Sigmoid colon (tissue), 6 donors: ENCODE measurements at regions not wholly inside any gene's neighbourhood (a gene's known extent, or its start where the extent isn't known, plus 50 kb on each side); places are given as distances from the start of the nearest gene placed in this dataset.

Experiments
- DNase-seq: peaks from one replicate; pipeline ENCODE4 v3.0.0-alpha.2; 2019
- H3K27ac ChIP-seq, 4 donors: fragments of 200-600 bp; sonication (generic); one replicate each; pipeline ENCODE4 v1.5.1; 2016 to 2019; ENCODE audit warnings: mild to moderate bottlenecking in 1 of 4
- H3K27me3 ChIP-seq, 3 donors: fragments of 200-600 bp; sonication (generic); one replicate each; pipeline ENCODE4 v1.5.1; 2019; ENCODE audit warnings: mild to moderate bottlenecking in 1 of 3
- H3K36me3 ChIP-seq, 4 donors: fragments of 200-600 bp; sonication (generic); one replicate each; pipeline ENCODE4 v1.5.1; 2016 to 2019
- H3K4me1 ChIP-seq, 4 donors: fragments of 200-600 bp; sonication (generic); one replicate each; pipeline ENCODE4 v1.5.1; 2017 to 2019
- H3K4me3 ChIP-seq, 4 donors: fragments of 200-600 bp; sonication (generic); one replicate each; pipeline ENCODE4 v1.5.1; 2017 to 2019; ENCODE audit warnings: mild to moderate bottlenecking in 2 of 4, moderate library complexity in 1 of 4
- H3K9me3 ChIP-seq, 4 donors: fragments of 200-600 bp in 3 of 4; sonication (generic) in 3 of 4; one replicate each; pipeline versions ENCODE4 v1.5.1 to v1.6.1; 2013 to 2019
- EP300 ChIP-seq, 4 donors: sonication (generic); formaldehyde crosslinking; IDR thresholded peaks; one replicate each; pipeline ENCODE4 v1.6.1; 2017; ENCODE audit warnings: antibody characterized with exemption in 4 of 4
- POLR2A ChIP-seq, 2 donors: fragments of 450-650 bp; IDR thresholded peaks; one replicate each; pipeline ENCODE4 v1.6.1; 2016; ENCODE audit warnings: antibody characterized with exemption in 2 of 2, mild to moderate bottlenecking in 2 of 2, moderate library complexity in 2 of 2
- POLR2AphosphoS5 ChIP-seq, 4 donors: sonication (generic); formaldehyde crosslinking; IDR thresholded peaks; one replicate each; pipeline ENCODE4 v1.6.1; 2017; ENCODE audit warnings: antibody characterized with exemption in 4 of 4
- WGBS, 2 donors: extraction: QIAGEN DNeasy Blood & Tissue Kit; methylation state at CpG; one replicate each; pipeline ENCODE4 v1.1.7; 2013; 5-methylcytosine and 5-hydroxymethylcytosine counted together
- intact Hi-C: fragments of 100-400 bp; cut with DNase I; formaldehyde crosslinking; loops from one replicate; pipeline ENCODE4 v1.15.1; 2023
- TF ChIP-seq, protein P1 (sequence below), 4 experiments: fragments of 450-650 bp in 3 of 4; fragments of 200-600 bp in 1 of 4; IDR thresholded peaks; one replicate each; pipeline ENCODE4 v1.5.1; 2016 to 2019; ENCODE audit warnings: antibody characterized with exemption in 4 of 4, mild to moderate bottlenecking in 3 of 4, moderate library complexity in 2 of 4
- donor health status: healthy with polysubstance abuse.
- donor health status: healthy.

DNA sequence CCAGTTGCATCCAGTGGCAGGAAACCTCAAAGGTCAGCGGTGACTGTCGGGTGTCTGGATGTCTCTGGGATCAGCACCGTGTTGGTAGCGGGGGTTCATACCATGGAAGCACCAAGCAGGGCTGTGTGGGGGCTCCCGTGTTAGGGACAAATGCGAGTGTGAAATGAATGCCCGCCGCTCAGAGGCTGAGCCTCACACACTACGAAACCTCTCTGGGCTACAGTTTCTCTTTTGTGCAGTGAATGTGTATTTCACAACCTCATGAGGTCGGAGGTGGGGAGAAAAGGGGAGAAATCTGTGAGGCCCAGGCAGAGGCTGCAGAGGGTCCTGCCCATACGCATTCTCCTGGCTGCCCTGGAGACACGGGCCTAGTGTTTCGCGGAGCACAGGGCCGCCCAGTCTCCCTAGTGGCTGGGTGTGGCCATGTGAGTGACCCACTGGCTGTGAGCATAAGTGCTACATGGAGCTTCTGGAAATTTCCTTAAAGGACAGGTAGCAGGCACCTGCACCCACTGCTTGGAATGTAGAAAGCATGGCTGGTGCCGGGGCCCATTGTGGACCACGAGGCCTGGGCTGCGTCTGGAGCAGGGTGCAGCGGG is 138.0 kb upstream of the GLI2 start:
- Histone ChIP-seq H3K36me3 (no peaks in the 10 kb centered on the region), H3K4me1 (peaks cover 0 to 8% (median 2%) of the 10 kb centered on the region in 4 donors), H3K4me3 (no peak overlapping the region), H3K9me3 (no peaks in the 10 kb centered on the region), H3K27ac (peak overlapping the region in 1 of 4 donors; percentile 31), H3K27me3 (no peaks in the 10 kb centered on the region)
- no peak for DNase-seq
- WGBS, 2 donors: 92 to 94% methylated on average over 19 of the region's 19 CpGs
- TF ChIP-seq POLR2AphosphoS5 (IDR thresholded peaks at IDR 0.05) (no peak), EP300 (IDR thresholded peaks at IDR 0.05) (no peak), POLR2A (IDR thresholded peaks at IDR 0.05) (no peak)
- TF ChIP-seq, protein P1, sequence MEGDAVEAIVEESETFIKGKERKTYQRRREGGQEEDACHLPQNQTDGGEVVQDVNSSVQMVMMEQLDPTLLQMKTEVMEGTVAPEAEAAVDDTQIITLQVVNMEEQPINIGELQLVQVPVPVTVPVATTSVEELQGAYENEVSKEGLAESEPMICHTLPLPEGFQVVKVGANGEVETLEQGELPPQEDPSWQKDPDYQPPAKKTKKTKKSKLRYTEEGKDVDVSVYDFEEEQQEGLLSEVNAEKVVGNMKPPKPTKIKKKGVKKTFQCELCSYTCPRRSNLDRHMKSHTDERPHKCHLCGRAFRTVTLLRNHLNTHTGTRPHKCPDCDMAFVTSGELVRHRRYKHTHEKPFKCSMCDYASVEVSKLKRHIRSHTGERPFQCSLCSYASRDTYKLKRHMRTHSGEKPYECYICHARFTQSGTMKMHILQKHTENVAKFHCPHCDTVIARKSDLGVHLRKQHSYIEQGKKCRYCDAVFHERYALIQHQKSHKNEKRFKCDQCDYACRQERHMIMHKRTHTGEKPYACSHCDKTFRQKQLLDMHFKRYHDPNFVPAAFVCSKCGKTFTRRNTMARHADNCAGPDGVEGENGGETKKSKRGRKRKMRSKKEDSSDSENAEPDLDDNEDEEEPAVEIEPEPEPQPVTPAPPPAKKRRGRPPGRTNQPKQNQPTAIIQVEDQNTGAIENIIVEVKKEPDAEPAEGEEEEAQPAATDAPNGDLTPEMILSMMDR (IDR thresholded peaks at IDR 0.05): no peak
- intact Hi-C loops: no loop called here

DNA sequence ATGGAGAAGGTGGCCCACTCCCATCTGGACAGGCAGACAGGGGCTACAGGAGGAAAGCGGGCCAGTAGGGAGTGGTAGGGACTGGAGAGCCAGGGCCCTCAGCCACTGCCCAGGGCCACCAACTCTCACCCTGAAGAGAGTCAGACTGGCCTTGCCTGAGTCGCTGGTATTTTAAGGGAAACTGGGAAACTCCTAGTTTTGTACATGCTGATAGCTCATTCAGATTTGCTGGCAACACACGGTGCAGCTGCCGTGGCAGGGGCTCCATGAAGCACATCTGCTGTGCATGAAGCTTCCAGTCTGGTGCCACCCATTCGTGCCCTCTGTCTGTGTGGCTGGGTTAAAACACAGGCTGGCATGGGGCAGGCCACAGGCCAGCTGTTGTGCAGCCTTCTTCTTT is 137.3 kb upstream of the GLI2 start:
- H3K36me3 ChIP-seq: no peaks in the 10 kb centered on the region
- H3K4me3 ChIP-seq: no peak overlapping the region
- no peaks in the 10 kb centered on the region for H3K9me3 ChIP-seq
- no peaks in the 10 kb centered on the region for H3K27me3 ChIP-seq
- no peak overlapping the region for H3K27ac ChIP-seq
- TF ChIP-seq POLR2AphosphoS5 (IDR thresholded peaks at IDR 0.05) (no peak), POLR2A (IDR thresholded peaks at IDR 0.05) (no peak), EP300 (IDR thresholded peaks at IDR 0.05) (no peak)
- TF ChIP-seq, protein P1 (IDR thresholded peaks at IDR 0.05): no peak
- intact Hi-C loops: no loop called here
- H3K4me1 ChIP-seq: peaks cover 0 to 8% (median 2%) of the 10 kb centered on the region in 4 donors
- WGBS, 2 donors: 89 to 91% methylated on average over 5 of the region's 5 CpGs
- DNase-seq: no peak

DNA sequence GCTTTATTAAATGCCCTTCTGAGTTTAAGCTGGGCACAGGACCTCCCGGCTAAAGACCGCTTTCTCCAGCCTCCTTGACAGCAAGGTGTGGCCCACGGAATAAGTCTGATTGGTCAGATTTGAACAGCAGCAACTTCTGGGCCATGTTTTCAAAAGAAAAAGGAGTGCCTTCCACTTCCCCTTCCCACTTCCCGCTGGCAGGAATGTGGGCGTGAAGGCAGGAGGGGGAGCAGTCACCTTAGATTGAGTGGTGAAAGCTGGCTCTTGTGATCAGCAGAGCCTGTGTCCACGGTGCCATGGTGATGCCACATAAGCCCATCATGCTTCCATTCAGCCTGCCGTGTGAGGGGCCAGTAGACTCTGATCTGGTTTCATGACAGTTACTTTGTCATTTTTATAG is 136.6 kb upstream of the GLI2 start:
- H3K27ac ChIP-seq: no peak overlapping the region
- no peak overlapping the region for H3K4me3 ChIP-seq
- H3K9me3 ChIP-seq: no peaks in the 10 kb centered on the region
- WGBS, 2 donors: 34 to 73% methylated on average over 7 of the region's 7 CpGs
- DNase-seq: no peak
- intact Hi-C loops: no loop called here
- no peaks in the 10 kb centered on the region for H3K27me3 ChIP-seq
- H3K4me1 ChIP-seq: peaks cover 0 to 8% (median 2%) of the 10 kb centered on the region in 4 donors
- H3K36me3 ChIP-seq: no peaks in the 10 kb centered on the region
- TF ChIP-seq, protein P1 (IDR thresholded peaks at IDR 0.05): no peak
- TF ChIP-seq EP300 (IDR thresholded peaks at IDR 0.05) (no peak), POLR2A (IDR thresholded peaks at IDR 0.05) (no peak), POLR2AphosphoS5 (IDR thresholded peaks at IDR 0.05) (no peak)

DNA sequence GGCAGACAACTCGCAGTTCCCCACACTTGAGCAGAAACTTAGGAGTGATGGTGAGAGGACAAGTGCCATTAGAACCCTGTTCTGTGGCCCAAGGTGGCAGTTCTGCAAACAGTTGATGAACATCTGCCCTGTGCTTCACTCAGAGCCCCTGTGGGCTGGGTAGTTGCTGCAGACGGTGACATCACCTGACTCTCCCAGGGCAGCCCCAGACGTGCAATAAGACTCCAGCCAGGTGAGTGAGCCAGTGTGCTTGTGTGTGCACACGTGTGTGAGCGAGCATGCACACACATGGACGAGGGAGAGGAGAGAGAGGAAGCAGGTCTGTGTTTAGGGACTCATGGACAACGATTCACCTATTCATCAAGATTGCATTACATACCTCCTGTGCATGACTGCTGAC is 136.0 kb upstream of the GLI2 start:
- TF ChIP-seq POLR2A (IDR thresholded peaks at IDR 0.05) (no peak), POLR2AphosphoS5 (IDR thresholded peaks at IDR 0.05) (no peak), EP300 (IDR thresholded peaks at IDR 0.05) (no peak)
- TF ChIP-seq, protein P1 (IDR thresholded peaks at IDR 0.05): no peak
- Histone ChIP-seq H3K27me3 (no peaks in the 10 kb centered on the region), H3K4me1 (peaks cover 0 to 8% (median 2%) of the 10 kb centered on the region in 4 donors), H3K4me3 (no peak overlapping the region), H3K27ac (no peak overlapping the region), H3K9me3 (no peaks in the 10 kb centered on the region), H3K36me3 (no peaks in the 10 kb centered on the region)
- DNase-seq: no peak
- WGBS, 2 donors: 68 to 85% methylated on average over 7 of the region's 7 CpGs
- intact Hi-C loops: no loop called here

DNA sequence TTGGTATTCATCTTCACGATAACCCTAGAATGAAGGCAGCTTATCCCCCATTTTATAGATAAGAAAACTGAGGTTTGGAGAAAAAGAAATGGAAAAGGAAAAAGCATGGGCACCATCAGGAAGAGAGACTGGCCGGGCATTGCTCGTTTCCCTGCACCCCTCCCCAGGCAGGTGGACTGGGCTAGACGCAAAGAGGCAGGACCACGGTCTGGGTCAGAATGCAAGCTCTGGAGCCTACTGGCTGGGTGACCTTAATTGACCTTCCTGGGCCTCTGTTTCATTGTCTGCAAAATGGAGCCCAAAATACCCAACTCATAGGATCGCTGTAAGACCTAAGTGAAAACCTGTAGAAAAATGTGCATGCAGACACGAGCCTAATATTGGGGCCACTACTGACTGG is 135.3 kb upstream of the GLI2 start:
- H3K36me3 ChIP-seq: no peaks in the 10 kb centered on the region
- no peak for TF ChIP-seq POLR2A (IDR thresholded peaks at IDR 0.05)
- TF ChIP-seq EP300 (IDR thresholded peaks at IDR 0.05): no peak
- TF ChIP-seq POLR2AphosphoS5 (IDR thresholded peaks at IDR 0.05): no peak
- TF ChIP-seq, protein P1 (IDR thresholded peaks at IDR 0.05): no peak
- peaks cover 0 to 8% (median 2%) of the 10 kb centered on the region in 4 donors for H3K4me1 ChIP-seq
- no peaks in the 10 kb centered on the region for H3K9me3 ChIP-seq
- intact Hi-C loops: no loop called here
- H3K4me3 ChIP-seq: no peak overlapping the region
- H3K27ac ChIP-seq: no peak overlapping the region
- no peaks in the 10 kb centered on the region for H3K27me3 ChIP-seq
- no peak for DNase-seq
- 95% methylated on average over 7 of the region's 7 CpGs for WGBS, 2 donors
